GM12874 (cell line): ENCODE measurements at regions not wholly inside any gene's neighbourhood (a gene's known extent, or its start where the extent isn't known, plus 50 kb on each side); places are given as distances from the start of the nearest gene placed in this dataset.

Source experiments
- TF ChIP-seq, protein P1 (sequence below): IDR thresholded peaks from 2 replicates; pipeline ENCODE4 v1.5.1; 2011; ENCODE audit warnings: low read depth, mild to moderate bottlenecking, control low read depth, low read length, moderate library complexity; ENCODE audit not compliant: insufficient read depth

DNA sequence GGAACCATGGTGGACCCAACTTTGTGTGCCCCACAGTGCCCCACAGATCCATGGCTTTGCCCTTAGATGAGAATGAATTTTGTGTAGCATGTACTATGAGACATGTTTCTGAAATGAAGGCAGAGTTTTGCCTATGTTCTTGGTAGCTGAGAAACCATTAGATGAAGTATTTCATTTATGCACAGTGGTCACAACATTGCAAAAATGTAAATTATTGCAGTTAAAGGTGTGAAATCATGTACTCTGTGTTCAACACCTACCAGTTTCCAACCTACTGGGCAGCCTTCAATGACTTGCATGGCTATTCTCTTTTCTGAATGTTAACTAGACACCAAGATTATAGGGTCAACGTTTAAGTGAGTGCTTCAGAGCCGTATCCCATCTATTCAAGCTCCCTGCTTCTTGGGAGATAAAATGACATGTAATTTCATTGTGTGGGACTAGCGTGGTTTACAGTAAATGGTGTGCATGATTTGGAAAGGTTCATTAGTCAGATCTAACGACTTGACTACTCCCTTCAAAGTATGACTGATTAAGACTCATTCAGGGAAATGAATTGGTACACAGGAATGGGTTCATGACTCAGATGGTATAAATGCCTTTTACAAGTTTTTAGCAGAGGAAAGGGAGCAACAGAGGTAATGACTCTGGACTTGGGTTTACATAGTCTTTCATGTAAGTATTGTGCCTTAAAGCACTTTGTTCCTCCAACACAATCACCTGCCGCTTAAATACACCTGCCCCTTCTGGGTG lies 106.1 kb upstream of the AKIRIN2 start:
- TF ChIP-seq, protein P1, sequence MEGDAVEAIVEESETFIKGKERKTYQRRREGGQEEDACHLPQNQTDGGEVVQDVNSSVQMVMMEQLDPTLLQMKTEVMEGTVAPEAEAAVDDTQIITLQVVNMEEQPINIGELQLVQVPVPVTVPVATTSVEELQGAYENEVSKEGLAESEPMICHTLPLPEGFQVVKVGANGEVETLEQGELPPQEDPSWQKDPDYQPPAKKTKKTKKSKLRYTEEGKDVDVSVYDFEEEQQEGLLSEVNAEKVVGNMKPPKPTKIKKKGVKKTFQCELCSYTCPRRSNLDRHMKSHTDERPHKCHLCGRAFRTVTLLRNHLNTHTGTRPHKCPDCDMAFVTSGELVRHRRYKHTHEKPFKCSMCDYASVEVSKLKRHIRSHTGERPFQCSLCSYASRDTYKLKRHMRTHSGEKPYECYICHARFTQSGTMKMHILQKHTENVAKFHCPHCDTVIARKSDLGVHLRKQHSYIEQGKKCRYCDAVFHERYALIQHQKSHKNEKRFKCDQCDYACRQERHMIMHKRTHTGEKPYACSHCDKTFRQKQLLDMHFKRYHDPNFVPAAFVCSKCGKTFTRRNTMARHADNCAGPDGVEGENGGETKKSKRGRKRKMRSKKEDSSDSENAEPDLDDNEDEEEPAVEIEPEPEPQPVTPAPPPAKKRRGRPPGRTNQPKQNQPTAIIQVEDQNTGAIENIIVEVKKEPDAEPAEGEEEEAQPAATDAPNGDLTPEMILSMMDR = no peak

DNA sequence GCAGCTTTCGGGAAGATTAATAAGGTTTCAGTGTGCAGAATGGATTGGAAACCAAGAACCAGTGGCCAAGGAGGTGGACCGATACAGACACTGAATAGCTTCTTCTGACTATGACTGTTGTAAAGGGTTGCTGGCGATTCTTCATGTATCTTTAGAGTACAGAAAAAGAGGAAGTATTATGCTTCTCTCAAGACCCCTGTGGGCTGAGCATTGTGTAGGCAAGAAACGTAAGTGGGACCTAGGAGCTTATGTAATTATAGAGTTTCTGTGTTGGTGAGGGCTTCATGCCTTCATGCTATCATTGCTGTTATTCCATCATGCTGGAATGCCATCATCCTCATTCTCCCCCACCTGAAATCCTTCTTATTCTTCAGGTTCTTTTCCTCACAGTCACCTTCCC lies 105.4 kb upstream of the AKIRIN2 start:
- TF ChIP-seq, protein P1 = no peak

DNA sequence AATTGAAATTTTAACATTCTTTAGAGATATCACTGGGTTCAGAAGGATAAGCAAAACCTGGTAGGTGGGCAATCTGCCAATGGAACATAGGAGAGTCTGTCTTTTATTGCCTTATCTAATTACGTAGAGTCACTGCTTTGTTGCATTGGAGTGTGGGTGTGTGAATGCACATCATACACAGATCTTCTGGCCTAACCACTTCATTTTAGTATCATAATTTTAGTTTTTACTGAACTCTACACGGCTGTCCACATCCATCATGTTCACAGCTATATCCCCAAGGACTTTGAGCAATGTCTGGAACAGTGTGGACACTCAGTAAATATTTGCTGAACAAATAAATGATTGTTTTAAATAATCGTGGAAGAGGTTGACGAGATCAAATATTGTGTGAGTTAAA lies 104.6 kb upstream of the AKIRIN2 start:
- TF ChIP-seq, protein P1 = no peak

DNA sequence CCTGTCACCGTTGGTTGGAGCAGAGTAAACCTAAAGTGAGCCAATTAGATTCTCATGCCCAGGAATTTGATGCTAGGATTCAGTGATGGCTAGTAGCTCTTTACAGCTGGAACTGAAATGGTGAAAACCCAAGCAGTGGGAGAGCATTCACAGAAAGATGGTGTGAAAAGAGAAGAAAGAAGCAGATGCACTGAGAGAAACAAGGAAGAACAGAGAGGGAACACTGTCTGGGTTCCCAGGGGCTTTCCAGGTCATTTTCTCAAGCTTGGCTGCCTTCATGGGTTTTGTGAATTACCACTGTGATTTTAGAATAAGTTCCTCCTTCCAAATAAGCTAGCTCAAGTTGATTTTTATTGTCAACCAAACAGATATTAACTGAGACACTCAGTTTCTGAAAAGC lies 104.1 kb upstream of the AKIRIN2 start:
- TF ChIP-seq, protein P1 = no peak

DNA sequence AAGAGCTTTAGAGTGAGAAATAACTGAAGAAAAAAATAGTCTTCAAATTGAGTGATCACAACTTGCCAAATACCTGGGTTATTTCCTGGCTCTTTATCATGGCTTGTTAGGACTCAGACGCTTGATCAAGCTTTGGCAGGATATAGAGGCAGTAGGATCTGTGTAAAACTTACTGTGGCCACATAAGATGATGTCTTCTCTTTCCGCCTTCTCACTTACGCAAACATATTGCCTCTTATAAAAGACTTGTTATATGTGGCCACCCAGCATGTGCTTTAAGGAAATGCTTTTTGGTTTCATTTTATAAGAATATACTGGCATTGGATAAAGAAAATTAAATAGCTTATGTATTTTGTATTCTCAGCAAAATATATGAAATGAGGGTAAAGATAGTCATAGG lies 101.8 kb upstream of the AKIRIN2 start:
- TF ChIP-seq, protein P1 = no peak

DNA sequence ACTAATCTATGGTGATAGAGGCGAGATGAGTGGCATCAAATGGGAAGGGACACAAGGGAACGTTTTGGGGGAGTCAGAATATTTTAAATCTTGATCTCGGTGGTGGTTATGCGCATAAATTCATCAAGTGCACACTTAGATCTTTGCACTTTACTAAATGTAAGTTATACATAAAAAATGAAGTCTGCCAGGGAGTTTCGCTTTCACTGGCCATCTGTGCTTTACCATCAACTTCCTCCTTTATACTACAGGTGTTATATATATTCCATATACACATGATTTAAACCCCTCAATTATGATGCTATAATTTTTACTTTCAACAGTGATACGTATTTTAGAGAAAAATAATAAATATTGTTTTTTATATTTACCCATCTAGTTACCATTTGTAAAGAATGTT lies 97.6 kb upstream of the AKIRIN2 start:
- TF ChIP-seq, protein P1 = no peak

DNA sequence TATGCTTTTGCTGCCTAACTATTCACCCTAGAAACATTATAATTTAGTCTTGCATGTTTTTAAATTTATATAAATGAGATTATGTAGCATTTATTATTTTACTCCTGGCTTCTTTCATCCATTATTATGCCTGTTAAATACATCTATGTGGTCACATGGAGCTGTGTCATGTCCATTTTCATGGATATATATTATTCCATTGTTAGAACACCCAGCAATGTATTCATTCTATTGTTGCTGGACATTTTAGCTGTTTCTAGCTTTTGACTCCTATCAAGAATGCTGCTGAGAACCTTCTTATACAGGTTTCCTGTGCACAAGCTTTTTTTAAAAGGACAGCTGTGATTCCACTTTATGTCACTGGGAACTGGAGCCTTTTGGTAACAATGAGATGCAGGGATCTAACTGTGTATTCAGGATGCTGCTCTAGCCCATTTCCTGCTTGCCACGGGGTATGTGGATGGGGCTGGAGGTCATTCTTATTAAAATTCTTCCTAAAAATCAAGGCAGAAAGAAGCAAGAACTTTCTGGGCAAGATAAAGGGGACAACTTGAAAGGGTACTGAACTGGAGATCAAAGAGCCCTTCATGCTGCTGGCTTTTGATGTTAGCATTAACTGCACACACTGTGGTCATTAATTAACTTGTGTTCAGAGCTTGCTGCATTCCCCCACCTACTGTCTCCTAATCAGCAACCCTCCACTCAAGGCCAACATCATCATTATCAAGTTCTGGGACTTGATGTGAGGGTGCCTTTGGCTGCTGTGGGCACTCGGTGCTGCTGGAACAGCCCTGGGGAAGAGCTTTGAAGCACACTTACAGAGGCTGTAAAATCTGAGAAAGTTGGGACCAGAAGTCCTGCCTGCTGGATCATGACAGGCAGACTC lies 96.6 kb upstream of the AKIRIN2 start:
- TF ChIP-seq, protein P1 = no peak
